ENCODE measurements at regions not wholly inside any gene's neighbourhood (a gene's known extent, or its start where the extent isn't known, plus 50 kb on each side); places are given as distances from the start of the nearest gene placed in this dataset.

- H3K4me3 ChIP-seq (ENCODE audit: control insufficient read depth in 2 of 3, extremely low read depth in 1 of 3, insufficient read depth in 2 of 3, low read depth in 1 of 3, low read length in 3 of 3), result no peak overlapping the region
- H3K9me1 ChIP-seq (ENCODE audit: control insufficient read depth, extremely low read depth, insufficient read depth, low read length), result no peaks in the 10 kb centered on the region
- no peaks in the 10 kb centered on the region for H4K20me1 ChIP-seq (ENCODE audit: control insufficient read depth, extremely low read depth, insufficient read depth, low read length)
- no peaks in the 10 kb centered on the region for H3K79me2 ChIP-seq (ENCODE audit: control insufficient read depth, insufficient read depth, low read length)
- H3K9me3 ChIP-seq (ENCODE audit: control insufficient read depth, low read depth, low read length), result no peaks in the 10 kb centered on the region
- DNase-seq (ENCODE audit: low read depth, low spot score) (no peak), FAIRE-seq (no peak)
- dilution Hi-C loops (cut with MboI; ENCODE audit: extremely low pct_ligation_motif_present, low sequenced_read_pairs), result no loop called here
- H3K36me3 ChIP-seq (ENCODE audit: control insufficient read depth in 2 of 2, extremely low read depth in 1 of 2, insufficient read depth in 2 of 2, low read length in 2 of 2), result no peaks in the 10 kb centered on the region
- H3K27ac ChIP-seq (ENCODE audit: control insufficient read depth, insufficient read depth, low read length), result no peak overlapping the region
- peaks cover 8% of the 10 kb centered on the region for H3K4me1 ChIP-seq (ENCODE audit: control insufficient read depth, extremely low read depth, insufficient read depth, low read length)
- H3K27me3 ChIP-seq (ENCODE audit: control insufficient read depth, extremely low read depth, insufficient read depth, low read length), result no peaks in the 10 kb centered on the region
- H2AFZ ChIP-seq (ENCODE audit: control insufficient read depth, low read length), result no peak overlapping the region
- no peak overlapping the region for H3K9ac ChIP-seq (ENCODE audit: control insufficient read depth, extremely low read depth, insufficient read depth, low read length)
- H3K4me2 ChIP-seq (ENCODE audit: control insufficient read depth, extremely low read depth, insufficient read depth, low read depth, low read length), result no peak overlapping the region
- no peak for TF ChIP-seq EZH2 (IDR thresholded peaks at IDR 0.05; ENCODE audit: low read length)
- no peak for TF ChIP-seq CTCF (optimal IDR thresholded peaks at IDR 0.05 in 1 of 3, IDR thresholded peaks at IDR 0.05 in 1 of 3, conservative IDR thresholded peaks at IDR 0.05 in 1 of 3; ENCODE audit: extremely low read depth in 1 of 3, insufficient read depth in 2 of 3, low read length in 3 of 3)
Observed at GRCh38 chr15:47955021-47955420, 165.8 kb upstream of the SLC24A5 start.

- no peaks in the 10 kb centered on the region for H3K36me3 ChIP-seq (ENCODE audit: control insufficient read depth in 2 of 2, extremely low read depth in 1 of 2, insufficient read depth in 2 of 2, low read length in 2 of 2)
- H3K9me1 ChIP-seq (ENCODE audit: control insufficient read depth, extremely low read depth, insufficient read depth, low read length), result no peaks in the 10 kb centered on the region
- dilution Hi-C loops (cut with MboI; ENCODE audit: extremely low pct_ligation_motif_present, low sequenced_read_pairs), result no loop called here
- no peak overlapping the region for H3K4me3 ChIP-seq (ENCODE audit: control insufficient read depth in 2 of 3, extremely low read depth in 1 of 3, insufficient read depth in 2 of 3, low read depth in 1 of 3, low read length in 3 of 3)
- no peaks in the 10 kb centered on the region for H3K79me2 ChIP-seq (ENCODE audit: control insufficient read depth, insufficient read depth, low read length)
- no peak overlapping the region for H2AFZ ChIP-seq (ENCODE audit: control insufficient read depth, low read length)
- TF ChIP-seq EZH2 (IDR thresholded peaks at IDR 0.05; ENCODE audit: low read length) (no peak), CTCF (optimal IDR thresholded peaks at IDR 0.05 in 1 of 3, IDR thresholded peaks at IDR 0.05 in 1 of 3, conservative IDR thresholded peaks at IDR 0.05 in 1 of 3; ENCODE audit: extremely low read depth in 1 of 3, insufficient read depth in 2 of 3, low read length in 3 of 3) (no peak)
- H3K4me2 ChIP-seq (ENCODE audit: control insufficient read depth, extremely low read depth, insufficient read depth, low read depth, low read length), result no peak overlapping the region
- H3K4me1 ChIP-seq (ENCODE audit: control insufficient read depth, extremely low read depth, insufficient read depth, low read length), result peaks cover 30% of the 10 kb centered on the region
- no peaks in the 10 kb centered on the region for H3K9me3 ChIP-seq (ENCODE audit: control insufficient read depth, low read depth, low read length)
- no peak overlapping the region for H3K27ac ChIP-seq (ENCODE audit: control insufficient read depth, insufficient read depth, low read length)
- FAIRE-seq, result peak; percentile 86
- DNase-seq (ENCODE audit: low read depth, low spot score), result no peak
- no peak overlapping the region for H3K9ac ChIP-seq (ENCODE audit: control insufficient read depth, extremely low read depth, insufficient read depth, low read length)
- H4K20me1 ChIP-seq (ENCODE audit: control insufficient read depth, extremely low read depth, insufficient read depth, low read length), result no peaks in the 10 kb centered on the region
- H3K27me3 ChIP-seq (ENCODE audit: control insufficient read depth, extremely low read depth, insufficient read depth, low read length), result no peaks in the 10 kb centered on the region
Observed at GRCh38 chr15:47959617-47960413, 161.0 kb upstream of the SLC24A5 start.
